Amygdala (tissue), 56 donors: ENCODE measurements at regions not wholly inside any gene's neighbourhood (a gene's known extent, or its start where the extent isn't known, plus 50 kb on each side); places are given as distances from the start of the nearest gene placed in this dataset.

ENCODE experiments used
- DNase-seq, 56 donors: peaks; one replicate each; lab custom pipeline; 2025; lab: John Stamatoyannopoulos, UW

GRCh38 chr13:77480066-77480465, 55.4 kb upstream of the SCEL start:
- DNase-seq: no peak

- DNase-seq: no peak
Observed at GRCh38 chr13:77479326-77479725, 56.2 kb upstream of the SCEL start.

- no peak for DNase-seq
Observed at GRCh38 chr13:77477299-77477848, 58.1 kb upstream of the SCEL start.

GRCh38 chr13:77476456-77476855, 59.0 kb upstream of the SCEL start:
- DNase-seq: no peak

- no peak for DNase-seq
Observed at GRCh38 chr13:77475345-77476084, 60.0 kb upstream of the SCEL start.

- DNase-seq: no peak
Observed at GRCh38 chr13:77470986-77471385, 64.5 kb upstream of the SCEL start.

GRCh38 chr13:77466753-77467422, 68.6 kb upstream of the SCEL start:
- DNase-seq: no peak

- DNase-seq: peak in 1 of 56 donors; percentile 4
Observed at GRCh38 chr13:77465603-77466195, 69.8 kb upstream of the SCEL start.

- DNase-seq: peak in 3 of 56 donors; percentile 3 to 35 (median 18)
Observed at GRCh38 chr13:77460195-77460594, 75.3 kb upstream of the SCEL start.

- DNase-seq: no peak
Observed at GRCh38 chr13:77459592-77459991, 75.9 kb upstream of the SCEL start.

GRCh38 chr13:77458736-77459135, 76.8 kb upstream of the SCEL start:
- no peak for DNase-seq

- no peak for DNase-seq
Observed at GRCh38 chr13:77457966-77458365, 77.5 kb upstream of the SCEL start.

- DNase-seq: no peak
Observed at GRCh38 chr13:77456271-77456670, 79.2 kb upstream of the SCEL start.

- DNase-seq: no peak
Observed at GRCh38 chr13:77449265-77449664, 86.2 kb upstream of the SCEL start.

- peak in 6 of 56 donors; percentile 1 to 38 (median 4) for DNase-seq
Observed at GRCh38 chr13:77448689-77449088, 86.8 kb upstream of the SCEL start.

GRCh38 chr13:77443511-77443910, 92.0 kb upstream of the SCEL start:
- no peak for DNase-seq

GRCh38 chr13:77437267-77437666, 98.2 kb upstream of the SCEL start:
- no peak for DNase-seq

GRCh38 chr13:77434289-77434688, 101.2 kb upstream of the SCEL start:
- DNase-seq: no peak

GRCh38 chr13:77431449-77431848, 104.1 kb upstream of the SCEL start:
- no peak for DNase-seq

- no peak for DNase-seq
Observed at GRCh38 chr13:77430377-77430951, 103.6 kb upstream of the MYCBP2 start.
